A673 (cell line): ENCODE measurements at regions not wholly inside any gene's neighbourhood (a gene's known extent, or its start where the extent isn't known, plus 50 kb on each side); places are given as distances from the start of the nearest gene placed in this dataset.

Source experiments
- BruUV-seq: library from RNA; stranded (reverse); fragments of 400-500 nt; replicated peaks from 2 replicates; lab custom pipeline; 2021; lab: Mats Ljungman, UMichigan
- CTCF ChIA-PET: fragments of 300-600 bp; sonication (Branson Sonifier 250); formaldehyde crosslinking; loops from one replicate; lab custom pipeline; 2022; ENCODE audit warnings: antibody characterized with exemption; lab: Charles Lee
- POLR2A ChIA-PET: fragments of 300-600 bp; sonication (Branson Sonifier 250); formaldehyde crosslinking; loops from one replicate; lab custom pipeline; 2022; ENCODE audit warnings: antibody characterized with exemption; ENCODE audit not compliant: low non-redundant PET; lab: Charles Lee
- DNase-seq: peaks from one replicate; pipeline ENCODE4 v3.0.0-alpha.2; 2015; ENCODE audit warnings: low spot score
- H3K27ac ChIP-seq: fragments of 200-600 bp; sonication (generic); 2 replicates; pipeline ENCODE4 v1.5.1; 2016; ENCODE audit warnings: mixed run types, low read depth, mild to moderate bottlenecking, mixed read lengths, antibody characterized with exemption, low read length; ENCODE audit not compliant: poor library complexity, severe bottlenecking
- H3K27me3 ChIP-seq: fragments of 200-600 bp; sonication (generic); replicated peaks from 2 replicates; pipeline ENCODE4 v1.6.1; 2017; ENCODE audit warnings: mixed run types, low read depth, mild to moderate bottlenecking, mixed read lengths, antibody characterized with exemption, low read length; ENCODE audit not compliant: insufficient read depth, poor library complexity
- H3K36me3 ChIP-seq: fragments of 200-600 bp; sonication (generic); 2 replicates; pipeline ENCODE4 v1.6.1; 2016; ENCODE audit warnings: mixed run types, mild to moderate bottlenecking, mixed read lengths, antibody characterized with exemption, low read length; ENCODE audit not compliant: insufficient read depth, poor library complexity, severe bottlenecking
- H3K4me1 ChIP-seq: fragments of 200-600 bp; sonication (generic); 2 replicates; pipeline ENCODE4 v1.6.1; 2017; ENCODE audit warnings: mixed run types, mild to moderate bottlenecking, mixed read lengths, antibody characterized with exemption, low read length; ENCODE audit not compliant: insufficient read depth, poor library complexity, severe bottlenecking
- H3K4me3 ChIP-seq: fragments of 200-600 bp; sonication (generic); 2 replicates; pipeline ENCODE4 v1.5.1; 2016; ENCODE audit warnings: low read depth, mixed run types, mild to moderate bottlenecking, mixed read lengths, low read length; ENCODE audit not compliant: poor library complexity, severe bottlenecking
- H3K9me3 ChIP-seq: fragments of 200-600 bp; sonication (generic); 2 replicates; pipeline ENCODE4 v1.6.1; 2016; ENCODE audit warnings: mixed run types, low read depth, mild to moderate bottlenecking, mixed read lengths, antibody characterized with exemption, low read length; ENCODE audit not compliant: poor library complexity, severe bottlenecking
- CTCF ChIP-seq: fragments of 300-800, 200-600 bp; sonication (generic); conservative IDR thresholded peaks from 2 replicates; pipeline ENCODE4 v1.5.1; 2017; ENCODE audit warnings: low read depth, mild to moderate bottlenecking, antibody characterized with exemption, low read length, moderate library complexity, mixed read lengths
- EZH2 ChIP-seq: fragments of 200-600 bp; sonication (generic); IDR thresholded peaks from 2 replicates; pipeline ENCODE4 v1.6.1; 2017; ENCODE audit warnings: borderline replicate concordance, low read depth, mild to moderate bottlenecking, mixed read lengths, antibody characterized with exemption, low read length; ENCODE audit not compliant: poor library complexity, severe bottlenecking
- intact Hi-C: fragments of 100-400 bp; cut with micrococcal nuclease; formaldehyde crosslinking; loops from one replicate; pipeline ENCODE4 v1.10.0; 2022; ENCODE audit not compliant: unreplicated experiment

DNA sequence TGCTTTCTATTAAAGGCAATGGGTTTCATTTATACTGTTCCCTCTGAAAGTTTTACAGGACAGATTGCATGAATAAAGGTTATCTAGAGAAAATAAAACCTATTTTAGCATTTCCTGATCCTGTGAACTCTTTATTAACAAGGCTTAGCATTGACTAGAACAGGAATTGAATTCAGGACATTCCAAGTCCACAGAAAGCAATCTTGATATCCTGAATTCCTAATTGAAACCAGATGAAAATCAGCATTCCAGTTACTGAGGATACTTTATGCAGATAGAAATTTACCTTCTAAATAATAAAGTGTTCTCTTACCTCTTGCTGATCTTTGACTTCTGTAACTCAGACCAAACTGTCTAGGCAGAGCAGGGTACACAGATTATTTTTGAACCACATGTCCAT is 151.4 kb downstream of the ZNF518B start:
- no peak for DNase-seq
- intact Hi-C loops: no loop called here
- Histone ChIP-seq H3K27me3 (peaks cover 5% of the 10 kb centered on the region), H3K36me3 (no peaks in the 10 kb centered on the region), H3K27ac (no peak overlapping the region), H3K4me3 (no peak overlapping the region), H3K9me3 (no peaks in the 10 kb centered on the region), H3K4me1 (no peaks in the 10 kb centered on the region)
- no TSS peak for BruUV-seq
- ChIA-PET CTCF (no interaction called here), POLR2A (no interaction called here)
- TF ChIP-seq CTCF: no peak
- no peak for TF ChIP-seq EZH2

GRCh38 chr4:10303291-10303690 is 153.9 kb downstream of the ZNF518B start:
- ChIA-PET POLR2A (no interaction called here), CTCF (no interaction called here)
- intact Hi-C loops: no loop called here
- Histone ChIP-seq H3K36me3 (no peaks in the 10 kb centered on the region), H3K27me3 (peaks cover 5% of the 10 kb centered on the region), H3K4me3 (no peak overlapping the region), H3K27ac (no peak overlapping the region), H3K4me1 (no peaks in the 10 kb centered on the region), H3K9me3 (no peaks in the 10 kb centered on the region)
- no TSS peak for BruUV-seq
- TF ChIP-seq EZH2: no peak
- no peak for DNase-seq

DNA sequence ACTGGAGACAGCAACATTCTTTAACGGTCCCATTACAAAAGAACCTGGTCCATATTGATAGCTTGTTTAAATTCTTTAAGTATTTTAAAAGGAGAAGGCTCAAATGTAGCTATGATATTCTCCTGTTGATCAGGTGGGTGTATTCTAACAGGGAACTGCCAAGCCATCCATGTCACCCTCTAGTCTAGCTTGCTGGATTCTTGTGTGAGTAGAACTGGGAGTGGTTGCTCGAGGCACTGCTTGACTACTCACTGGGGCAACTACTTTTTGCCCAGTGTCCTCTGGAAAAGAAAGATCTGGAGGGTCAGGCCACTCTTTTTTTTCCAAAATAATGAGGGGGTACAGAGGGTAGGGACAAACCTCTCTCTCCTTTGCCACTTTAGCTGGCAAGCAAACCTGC is 155.1 kb downstream of the ZNF518B start:
- ChIA-PET POLR2A (no interaction called here), CTCF (no interaction called here)
- intact Hi-C loops: no loop called here

More for the DNA sequence above, 155.1 kb downstream of the ZNF518B start:
- Histone ChIP-seq H3K36me3 (no peaks in the 10 kb centered on the region), H3K27ac (no peak overlapping the region), H3K4me3 (no peak overlapping the region), H3K4me1 (no peaks in the 10 kb centered on the region), H3K27me3 (peaks cover 5% of the 10 kb centered on the region), H3K9me3 (no peaks in the 10 kb centered on the region)
- no peak for DNase-seq
- TF ChIP-seq CTCF (no peak), EZH2 (no peak)
- BruUV-seq: no TSS peak
